T follicular helper cell (primary cell): ENCODE measurements at regions not wholly inside any gene's neighbourhood (a gene's known extent, or its start where the extent isn't known, plus 50 kb on each side); places are given as distances from the start of the nearest gene placed in this dataset.

Source experiments
- DNase-seq: peaks from one replicate; pipeline ENCODE4 v3.0.0-alpha.2; 2020; ENCODE audit warnings: low read depth

- DNase-seq: no peak
Observed at GRCh38 chr13:40480012-40480914, 186.2 kb downstream of the FOXO1 start.

- no peak for DNase-seq
Observed at GRCh38 chr13:40480915-40481516, 185.4 kb downstream of the FOXO1 start.

DNA sequence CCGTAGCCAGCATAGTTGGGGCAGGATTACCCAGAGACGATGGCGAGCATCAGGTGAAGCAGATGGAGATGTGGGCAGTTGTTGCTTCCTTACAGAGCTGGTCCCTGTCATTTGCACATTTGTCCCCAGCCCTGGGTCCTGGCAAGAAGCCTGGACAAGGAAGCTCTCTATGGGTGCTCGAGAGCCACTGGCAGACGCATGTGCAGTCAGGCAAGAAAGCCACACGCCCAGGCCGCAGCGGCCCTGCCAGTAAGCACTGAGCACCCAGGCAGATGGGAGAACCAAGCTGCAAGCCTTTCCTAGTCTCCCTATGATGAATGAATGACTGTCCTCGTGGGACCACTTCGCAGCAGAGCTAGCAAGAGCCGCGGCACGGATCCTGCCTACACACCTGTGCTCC is 182.8 kb downstream of the FOXO1 start:
- DNase-seq: no peak

GRCh38 chr13:40484101-40484800 is 182.2 kb downstream of the FOXO1 start:
- no peak for DNase-seq

GRCh38 chr13:40484974-40485373 is 181.5 kb downstream of the FOXO1 start:
- DNase-seq: no peak

- DNase-seq: peak; percentile 69
Observed at GRCh38 chr13:40485611-40486517, 180.6 kb downstream of the FOXO1 start.

GRCh38 chr13:40486518-40487163 is 179.8 kb downstream of the FOXO1 start:
- no peak for DNase-seq

GRCh38 chr13:40488869-40489391 is 177.5 kb downstream of the FOXO1 start:
- DNase-seq: no peak

GRCh38 chr13:40490086-40490758 is 176.2 kb downstream of the FOXO1 start:
- DNase-seq: peak; percentile 40

- DNase-seq: no peak
Observed at GRCh38 chr13:40492511-40492910, 173.9 kb downstream of the FOXO1 start.

- DNase-seq: no peak
Observed at GRCh38 chr13:40494513-40494912, 171.9 kb downstream of the FOXO1 start.

- DNase-seq: no peak
Observed at GRCh38 chr13:40494946-40495620, 171.4 kb downstream of the FOXO1 start.

GRCh38 chr13:40495621-40496001 is 170.8 kb downstream of the FOXO1 start:
- DNase-seq: no peak

GRCh38 chr13:40496035-40496810 is 170.2 kb downstream of the FOXO1 start:
- no peak for DNase-seq

- DNase-seq: no peak
Observed at GRCh38 chr13:40498461-40498860, 168.0 kb downstream of the FOXO1 start.

DNA sequence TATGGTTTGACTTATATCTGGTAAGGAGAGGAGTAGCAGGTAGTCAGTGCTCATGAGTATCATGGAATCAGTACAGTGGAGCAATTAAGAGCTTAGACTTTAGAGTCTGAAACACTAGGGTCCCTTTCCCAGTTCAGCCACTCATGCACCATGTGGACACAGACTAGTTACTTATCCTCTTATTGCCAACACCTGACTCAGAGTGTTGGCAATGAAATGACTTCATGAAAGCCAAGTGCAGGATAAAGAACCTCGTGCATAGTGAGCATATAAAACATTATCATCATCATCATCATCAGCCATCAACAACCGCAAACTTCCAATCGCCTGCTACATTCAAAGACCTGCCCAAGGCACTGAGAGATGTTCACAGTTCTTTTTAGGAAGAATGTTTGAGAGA is 164.2 kb downstream of the FOXO1 start:
- no peak for DNase-seq

DNA sequence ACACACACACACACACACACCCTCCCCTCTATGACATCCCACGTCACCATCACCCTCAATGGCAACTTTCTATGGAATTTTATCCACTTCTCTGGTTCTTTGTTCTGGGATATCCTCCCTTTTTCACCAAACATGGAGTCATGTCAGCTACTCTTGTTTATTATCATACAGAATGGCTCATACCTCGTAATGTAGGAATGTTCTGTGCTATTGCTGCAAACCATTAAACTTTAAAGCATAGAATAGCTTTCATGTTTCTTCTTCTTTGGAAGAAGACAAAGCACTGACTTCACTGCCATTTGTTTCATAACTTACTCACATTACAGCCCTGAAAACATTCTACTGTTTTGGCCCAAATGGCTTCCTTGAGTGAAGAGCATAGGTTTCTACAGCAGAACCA is 163.4 kb downstream of the FOXO1 start:
- no peak for DNase-seq

GRCh38 chr13:40503966-40504591 is 162.4 kb downstream of the FOXO1 start:
- no peak for DNase-seq

- DNase-seq: no peak
Observed at GRCh38 chr13:40504641-40505040, 161.8 kb downstream of the FOXO1 start.
